Liver (tissue), 3 donors: ENCODE measurements at regions not wholly inside any gene's neighbourhood (a gene's known extent, or its start where the extent isn't known, plus 50 kb on each side); places are given as distances from the start of the nearest gene placed in this dataset.

Experiments used
- CTCF ChIP-seq: fragments of 150-350 bp; IDR thresholded peaks from 2 replicates; pipeline ENCODE4 v1.5.1; 2017; ENCODE audit warnings: improper control_type of control experiment, low read depth, low read length; ENCODE audit not compliant: missing input control
- EGR1 ChIP-seq, 2 donors: IDR thresholded peaks; 2 replicates each; pipeline ENCODE4 v1.6.1; 2016 to 2018; ENCODE audit warnings: antibody characterized with exemption in 2 of 2, low read depth in 2 of 2
- FOXA1 ChIP-seq: IDR thresholded peaks from 2 replicates; pipeline ENCODE4 v1.6.1; 2016; ENCODE audit warnings: antibody characterized with exemption
- HNF4G ChIP-seq: IDR thresholded peaks from 2 replicates; pipeline ENCODE4 v1.6.1; 2016; ENCODE audit warnings: antibody characterized with exemption
- RAD21 ChIP-seq, 2 donors: IDR thresholded peaks; 2 replicates each; pipeline ENCODE4 v1.6.1; 2016; ENCODE audit warnings: antibody characterized with exemption in 2 of 2, mild to moderate bottlenecking in 2 of 2
- REST ChIP-seq: IDR thresholded peaks from 2 replicates; pipeline ENCODE4 v1.6.1; 2016; ENCODE audit warnings: antibody characterized with exemption, mild to moderate bottlenecking
- SP1 ChIP-seq: IDR thresholded peaks from 2 replicates; pipeline ENCODE4 v1.6.1; 2018; ENCODE audit warnings: antibody characterized with exemption, mild to moderate bottlenecking
- TAF1 ChIP-seq: conservative IDR thresholded peaks from 2 replicates; pipeline ENCODE4 v1.6.1; 2016; ENCODE audit warnings: antibody characterized with exemption, mild to moderate bottlenecking
- YY1 ChIP-seq: IDR thresholded peaks from 2 replicates; pipeline ENCODE4 v1.6.1; 2016; ENCODE audit warnings: antibody characterized with exemption, mild to moderate bottlenecking
- TF ChIP-seq, protein P1 (sequence below): IDR thresholded peaks from 2 replicates; pipeline ENCODE4 v1.6.1; 2016; ENCODE audit warnings: antibody characterized with exemption
- TF ChIP-seq, protein P2 (sequence below): IDR thresholded peaks from 2 replicates; pipeline ENCODE4 v1.6.1; 2016; ENCODE audit warnings: antibody characterized with exemption
- donor health status: healthy.
- donor health status: healthy.

- TF ChIP-seq RAD21 (IDR thresholded peaks at IDR 0.05): no peak
- TF ChIP-seq, protein P1, sequence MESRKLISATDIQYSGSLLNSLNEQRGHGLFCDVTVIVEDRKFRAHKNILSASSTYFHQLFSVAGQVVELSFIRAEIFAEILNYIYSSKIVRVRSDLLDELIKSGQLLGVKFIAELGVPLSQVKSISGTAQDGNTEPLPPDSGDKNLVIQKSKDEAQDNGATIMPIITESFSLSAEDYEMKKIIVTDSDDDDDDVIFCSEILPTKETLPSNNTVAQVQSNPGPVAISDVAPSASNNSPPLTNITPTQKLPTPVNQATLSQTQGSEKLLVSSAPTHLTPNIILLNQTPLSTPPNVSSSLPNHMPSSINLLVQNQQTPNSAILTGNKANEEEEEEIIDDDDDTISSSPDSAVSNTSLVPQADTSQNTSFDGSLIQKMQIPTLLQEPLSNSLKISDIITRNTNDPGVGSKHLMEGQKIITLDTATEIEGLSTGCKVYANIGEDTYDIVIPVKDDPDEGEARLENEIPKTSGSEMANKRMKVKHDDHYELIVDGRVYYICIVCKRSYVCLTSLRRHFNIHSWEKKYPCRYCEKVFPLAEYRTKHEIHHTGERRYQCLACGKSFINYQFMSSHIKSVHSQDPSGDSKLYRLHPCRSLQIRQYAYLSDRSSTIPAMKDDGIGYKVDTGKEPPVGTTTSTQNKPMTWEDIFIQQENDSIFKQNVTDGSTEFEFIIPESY: no peak
- no peak for TF ChIP-seq REST
- peak; percentile 7 for TF ChIP-seq CTCF
- TF ChIP-seq TAF1: no peak
- no peak for TF ChIP-seq EGR1 (IDR thresholded peaks at IDR 0.05; ENCODE audit: low read depth in 2 of 2)
- no peak for TF ChIP-seq HNF4G
- no peak for TF ChIP-seq YY1
- no peak for TF ChIP-seq SP1
- TF ChIP-seq FOXA1: no peak
- TF ChIP-seq, protein P2, sequence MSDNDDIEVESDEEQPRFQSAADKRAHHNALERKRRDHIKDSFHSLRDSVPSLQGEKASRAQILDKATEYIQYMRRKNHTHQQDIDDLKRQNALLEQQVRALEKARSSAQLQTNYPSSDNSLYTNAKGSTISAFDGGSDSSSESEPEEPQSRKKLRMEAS: no peak
These were observed 62.4 kb upstream of the BCL2L14 start for GRCh38 chr12:12008232-12008850.
